ENCODE measurements at regions not wholly inside any gene's neighbourhood (a gene's known extent, or its start where the extent isn't known, plus 50 kb on each side); places are given as distances from the start of the nearest gene placed in this dataset.

DNA sequence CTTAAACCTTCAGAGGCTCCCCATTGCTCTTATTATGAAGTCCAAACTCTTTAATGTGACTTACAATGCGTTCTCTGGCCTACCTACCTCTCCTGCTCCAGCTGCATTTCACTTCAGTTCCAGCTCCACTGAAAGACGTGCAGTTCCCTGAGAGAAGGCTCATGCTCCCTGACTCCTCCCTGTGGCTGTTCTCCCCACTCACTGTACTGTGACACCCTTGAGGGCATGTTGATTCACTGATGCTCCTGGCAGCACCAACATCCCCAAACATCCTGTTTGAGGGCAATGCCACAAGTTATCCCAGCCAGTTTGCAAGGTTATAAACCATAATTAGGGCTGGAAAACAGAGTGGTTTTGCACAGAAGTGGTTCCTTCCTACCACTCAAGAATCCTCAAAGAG lies 111.2 kb downstream of the LSM5 start:
- Histone ChIP-seq H3K9ac (ENCODE audit: control insufficient read depth, extremely low read depth, insufficient read depth, low read length) (no peak overlapping the region), H3K4me2 (ENCODE audit: control insufficient read depth, extremely low read depth, insufficient read depth, low read depth, low read length) (no peak overlapping the region), H3K4me1 (ENCODE audit: control insufficient read depth, extremely low read depth, insufficient read depth, low read length) (no peaks in the 10 kb centered on the region), H3K27ac (ENCODE audit: control insufficient read depth, insufficient read depth, low read length) (no peak overlapping the region), H3K36me3 (ENCODE audit: control insufficient read depth in 2 of 2, extremely low read depth in 1 of 2, insufficient read depth in 2 of 2, low read length in 2 of 2) (no peaks in the 10 kb centered on the region), H3K79me2 (ENCODE audit: control insufficient read depth, insufficient read depth, low read length) (no peaks in the 10 kb centered on the region), H3K9me1 (ENCODE audit: control insufficient read depth, extremely low read depth, insufficient read depth, low read length) (no peaks in the 10 kb centered on the region), H2AFZ (ENCODE audit: control insufficient read depth, low read length) (no peak overlapping the region), H3K4me3 (ENCODE audit: control insufficient read depth in 2 of 3, extremely low read depth in 1 of 3, insufficient read depth in 2 of 3, low read depth in 1 of 3, low read length in 3 of 3) (no peak overlapping the region), H3K27me3 (ENCODE audit: control insufficient read depth, extremely low read depth, insufficient read depth, low read length) (no peaks in the 10 kb centered on the region), H3K9me3 (ENCODE audit: control insufficient read depth, low read depth, low read length) (no peaks in the 10 kb centered on the region), H4K20me1 (ENCODE audit: control insufficient read depth, extremely low read depth, insufficient read depth, low read length) (no peaks in the 10 kb centered on the region)
- FAIRE-seq, result peak; percentile 55
- dilution Hi-C loops (cut with MboI; ENCODE audit: extremely low pct_ligation_motif_present, low sequenced_read_pairs), result no loop called here
- no peak for DNase-seq (ENCODE audit: low read depth, low spot score)
- TF ChIP-seq, protein P1, sequence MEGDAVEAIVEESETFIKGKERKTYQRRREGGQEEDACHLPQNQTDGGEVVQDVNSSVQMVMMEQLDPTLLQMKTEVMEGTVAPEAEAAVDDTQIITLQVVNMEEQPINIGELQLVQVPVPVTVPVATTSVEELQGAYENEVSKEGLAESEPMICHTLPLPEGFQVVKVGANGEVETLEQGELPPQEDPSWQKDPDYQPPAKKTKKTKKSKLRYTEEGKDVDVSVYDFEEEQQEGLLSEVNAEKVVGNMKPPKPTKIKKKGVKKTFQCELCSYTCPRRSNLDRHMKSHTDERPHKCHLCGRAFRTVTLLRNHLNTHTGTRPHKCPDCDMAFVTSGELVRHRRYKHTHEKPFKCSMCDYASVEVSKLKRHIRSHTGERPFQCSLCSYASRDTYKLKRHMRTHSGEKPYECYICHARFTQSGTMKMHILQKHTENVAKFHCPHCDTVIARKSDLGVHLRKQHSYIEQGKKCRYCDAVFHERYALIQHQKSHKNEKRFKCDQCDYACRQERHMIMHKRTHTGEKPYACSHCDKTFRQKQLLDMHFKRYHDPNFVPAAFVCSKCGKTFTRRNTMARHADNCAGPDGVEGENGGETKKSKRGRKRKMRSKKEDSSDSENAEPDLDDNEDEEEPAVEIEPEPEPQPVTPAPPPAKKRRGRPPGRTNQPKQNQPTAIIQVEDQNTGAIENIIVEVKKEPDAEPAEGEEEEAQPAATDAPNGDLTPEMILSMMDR (optimal IDR thresholded peaks at IDR 0.05 in 1 of 3, IDR thresholded peaks at IDR 0.05 in 1 of 3, conservative IDR thresholded peaks at IDR 0.05 in 1 of 3; ENCODE audit: extremely low read depth in 1 of 3, insufficient read depth in 2 of 3, low read length in 3 of 3), result peak in 2 of 3 experiments; percentile 14 to 64
- TF ChIP-seq EZH2 (IDR thresholded peaks at IDR 0.05; ENCODE audit: low read length), result no peak

DNA sequence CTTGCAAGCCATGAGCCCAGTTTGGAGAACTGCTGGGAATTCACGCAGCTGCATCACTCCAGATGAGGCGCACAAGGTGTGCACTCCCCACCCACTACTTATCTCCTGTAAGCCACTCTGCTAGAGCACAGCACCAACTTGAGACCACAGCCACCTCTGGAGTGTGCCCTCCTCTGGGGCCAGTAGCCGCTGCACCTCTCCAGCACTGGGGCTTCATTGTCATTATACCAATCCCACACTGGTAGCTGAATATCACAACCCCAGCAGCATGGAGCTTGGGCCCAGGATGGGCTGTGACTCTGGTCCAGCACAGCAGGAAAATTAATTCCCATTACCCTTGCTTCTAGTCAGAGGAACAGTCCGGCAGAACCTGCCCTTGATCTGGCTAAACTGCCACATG lies 125.6 kb downstream of the LSM5 start:
- Histone ChIP-seq H3K4me1 (ENCODE audit: control insufficient read depth, extremely low read depth, insufficient read depth, low read length) (no peaks in the 10 kb centered on the region), H2AFZ (ENCODE audit: control insufficient read depth, low read length) (no peak overlapping the region), H4K20me1 (ENCODE audit: control insufficient read depth, extremely low read depth, insufficient read depth, low read length) (no peaks in the 10 kb centered on the region), H3K9ac (ENCODE audit: control insufficient read depth, extremely low read depth, insufficient read depth, low read length) (no peak overlapping the region), H3K27me3 (ENCODE audit: control insufficient read depth, extremely low read depth, insufficient read depth, low read length) (peaks cover 20% of the 10 kb centered on the region), H3K36me3 (ENCODE audit: control insufficient read depth in 2 of 2, extremely low read depth in 1 of 2, insufficient read depth in 2 of 2, low read length in 2 of 2) (no peaks in the 10 kb centered on the region), H3K4me2 (ENCODE audit: control insufficient read depth, extremely low read depth, insufficient read depth, low read depth, low read length) (no peak overlapping the region), H3K9me1 (ENCODE audit: control insufficient read depth, extremely low read depth, insufficient read depth, low read length) (no peaks in the 10 kb centered on the region), H3K79me2 (ENCODE audit: control insufficient read depth, insufficient read depth, low read length) (no peaks in the 10 kb centered on the region), H3K4me3 (ENCODE audit: control insufficient read depth in 2 of 3, extremely low read depth in 1 of 3, insufficient read depth in 2 of 3, low read depth in 1 of 3, low read length in 3 of 3) (no peak overlapping the region), H3K9me3 (ENCODE audit: control insufficient read depth, low read depth, low read length) (no peaks in the 10 kb centered on the region), H3K27ac (ENCODE audit: control insufficient read depth, insufficient read depth, low read length) (no peak overlapping the region)
- no peak for TF ChIP-seq EZH2 (IDR thresholded peaks at IDR 0.05; ENCODE audit: low read length)
- TF ChIP-seq, protein P1 (optimal IDR thresholded peaks at IDR 0.05 in 1 of 3, IDR thresholded peaks at IDR 0.05 in 1 of 3, conservative IDR thresholded peaks at IDR 0.05 in 1 of 3; ENCODE audit: extremely low read depth in 1 of 3, insufficient read depth in 2 of 3, low read length in 3 of 3), result no peak
- FAIRE-seq, result no peak
- no peak for DNase-seq (ENCODE audit: low read depth, low spot score)
- dilution Hi-C loops (cut with MboI; ENCODE audit: extremely low pct_ligation_motif_present, low sequenced_read_pairs), result no loop called here
